Parathyroid adenoma (tissue), 2 donors: ENCODE measurements at regions not wholly inside any gene's neighbourhood (a gene's known extent, or its start where the extent isn't known, plus 50 kb on each side); places are given as distances from the start of the nearest gene placed in this dataset.

Experiments
- H2AFZ ChIP-seq: fragments of 300-600 bp; sonication (generic); one replicate; pipeline ENCODE4 v1.7.0; 2017; ENCODE audit warnings: antibody characterized with exemption, mild to moderate bottlenecking
- H3K27ac ChIP-seq: fragments of 300-600 bp; sonication (generic); one replicate; pipeline ENCODE4 v1.7.0; 2017
- H3K27me3 ChIP-seq: fragments of 300-600 bp; sonication (generic); one replicate; pipeline ENCODE4 v1.7.0; 2017; ENCODE audit warnings: low read length; ENCODE audit not compliant: control insufficient read depth, insufficient read depth
- H3K36me3 ChIP-seq: fragments of 300-600 bp; sonication (generic); one replicate; pipeline ENCODE4 v1.7.0; 2017; ENCODE audit warnings: low read length; ENCODE audit not compliant: control insufficient read depth, insufficient read depth
- H3K4me1 ChIP-seq: fragments of 300-600 bp; sonication (generic); one replicate; pipeline ENCODE4 v1.7.0; 2017; ENCODE audit warnings: control low read depth
- H3K4me2 ChIP-seq: fragments of 300-600 bp; sonication (generic); one replicate; pipeline ENCODE4 v1.7.0; 2017; ENCODE audit warnings: low read length
- H3K4me3 ChIP-seq: fragments of 300-600 bp; sonication (generic); one replicate; pipeline ENCODE4 v1.7.0; 2017; ENCODE audit warnings: low read depth, low read length
- H3K79me2 ChIP-seq: fragments of 300-600 bp; sonication (generic); one replicate; pipeline ENCODE4 v1.7.0; 2017; ENCODE audit warnings: control low read depth
- H3K9ac ChIP-seq: fragments of 300-600 bp; sonication (generic); one replicate; pipeline ENCODE4 v1.7.0; 2017; ENCODE audit warnings: mild to moderate bottlenecking
- H3K9me3 ChIP-seq: fragments of 300-600 bp; sonication (generic); one replicate; pipeline ENCODE4 v1.7.0; 2017; ENCODE audit warnings: low read length; ENCODE audit not compliant: control insufficient read depth
- CTCF ChIP-seq: fragments of 300-600 bp; sonication (generic); IDR thresholded peaks from one replicate; pipeline ENCODE4 v1.7.0; 2017; ENCODE audit warnings: antibody characterized with exemption, mild to moderate bottlenecking
- donor health status: primary hyperparathyroidism.

GRCh38 chr9:82605657-82606031 is 457.3 kb downstream of the RASEF start:
- Histone ChIP-seq H3K27me3 (no peaks in the 10 kb centered on the region), H3K9me3 (no peaks in the 10 kb centered on the region), H3K4me2 (no peak overlapping the region), H3K4me1 (no peaks in the 10 kb centered on the region), H3K27ac (no peak overlapping the region), H2AFZ (no peak overlapping the region), H3K9ac (no peak overlapping the region), H3K79me2 (no peaks in the 10 kb centered on the region), H3K36me3 (no peaks in the 10 kb centered on the region), H3K4me3 (no peak overlapping the region)
- no peak for TF ChIP-seq CTCF

- no peaks in the 10 kb centered on the region for H3K79me2 ChIP-seq
- H3K4me1 ChIP-seq = no peaks in the 10 kb centered on the region
- no peaks in the 10 kb centered on the region for H3K9me3 ChIP-seq
- no peak overlapping the region for H2AFZ ChIP-seq
- no peak overlapping the region for H3K4me3 ChIP-seq
- no peak overlapping the region for H3K4me2 ChIP-seq
- H3K27ac ChIP-seq = no peak overlapping the region
- no peaks in the 10 kb centered on the region for H3K27me3 ChIP-seq
- H3K9ac ChIP-seq = no peak overlapping the region
- TF ChIP-seq CTCF = no peak
- no peaks in the 10 kb centered on the region for H3K36me3 ChIP-seq
These were observed 456.9 kb downstream of the RASEF start for GRCh38 chr9:82606071-82606470.

- no peak for TF ChIP-seq CTCF
- Histone ChIP-seq H3K9ac (no peak overlapping the region), H2AFZ (no peak overlapping the region), H3K79me2 (no peaks in the 10 kb centered on the region), H3K4me3 (no peak overlapping the region), H3K27ac (no peak overlapping the region), H3K4me1 (no peaks in the 10 kb centered on the region), H3K9me3 (no peaks in the 10 kb centered on the region), H3K36me3 (no peaks in the 10 kb centered on the region), H3K27me3 (no peaks in the 10 kb centered on the region), H3K4me2 (no peak overlapping the region)
These were observed 456.2 kb downstream of the RASEF start for GRCh38 chr9:82606492-82607382.

GRCh38 chr9:82608487-82608886 is 454.5 kb downstream of the RASEF start:
- Histone ChIP-seq H3K4me3 (no peak overlapping the region), H3K4me1 (no peaks in the 10 kb centered on the region), H3K36me3 (no peaks in the 10 kb centered on the region), H3K4me2 (no peak overlapping the region), H3K27me3 (no peaks in the 10 kb centered on the region), H3K27ac (no peak overlapping the region), H3K9me3 (no peaks in the 10 kb centered on the region), H3K9ac (no peak overlapping the region), H2AFZ (no peak overlapping the region), H3K79me2 (no peaks in the 10 kb centered on the region)
- no peak for TF ChIP-seq CTCF

GRCh38 chr9:82612942-82613341 is 450.0 kb downstream of the RASEF start:
- Histone ChIP-seq H3K27me3 (no peaks in the 10 kb centered on the region), H3K27ac (no peak overlapping the region), H3K4me3 (no peak overlapping the region), H3K4me1 (no peaks in the 10 kb centered on the region), H2AFZ (no peak overlapping the region), H3K79me2 (no peaks in the 10 kb centered on the region), H3K9me3 (no peaks in the 10 kb centered on the region), H3K9ac (no peak overlapping the region), H3K36me3 (no peaks in the 10 kb centered on the region), H3K4me2 (no peak overlapping the region)
- TF ChIP-seq CTCF = no peak
